ENCODE measurements at regions not wholly inside any gene's neighbourhood (a gene's known extent, or its start where the extent isn't known, plus 50 kb on each side); places are given as distances from the start of the nearest gene placed in this dataset.

DNA sequence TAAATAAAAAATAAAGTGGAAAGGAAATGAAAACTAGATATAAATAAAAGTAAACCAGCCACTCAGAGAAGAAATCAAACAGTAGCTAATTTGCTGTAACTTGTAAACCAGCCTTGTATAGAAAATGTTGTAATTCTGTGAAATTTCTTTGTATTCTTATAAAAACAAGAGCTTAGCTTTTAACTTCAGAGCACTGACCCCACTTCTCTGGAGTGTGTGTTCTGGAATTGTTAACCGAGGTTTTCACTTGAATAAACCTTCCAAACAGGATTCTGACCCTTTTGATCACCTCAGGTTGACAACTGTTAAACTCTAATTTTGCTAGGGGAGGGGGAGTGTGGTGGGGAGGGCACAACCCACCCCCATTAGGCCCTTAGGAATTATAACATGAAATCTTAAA lies 151.9 kb upstream of the TRIM24 start:
- TF ChIP-seq, protein P1, sequence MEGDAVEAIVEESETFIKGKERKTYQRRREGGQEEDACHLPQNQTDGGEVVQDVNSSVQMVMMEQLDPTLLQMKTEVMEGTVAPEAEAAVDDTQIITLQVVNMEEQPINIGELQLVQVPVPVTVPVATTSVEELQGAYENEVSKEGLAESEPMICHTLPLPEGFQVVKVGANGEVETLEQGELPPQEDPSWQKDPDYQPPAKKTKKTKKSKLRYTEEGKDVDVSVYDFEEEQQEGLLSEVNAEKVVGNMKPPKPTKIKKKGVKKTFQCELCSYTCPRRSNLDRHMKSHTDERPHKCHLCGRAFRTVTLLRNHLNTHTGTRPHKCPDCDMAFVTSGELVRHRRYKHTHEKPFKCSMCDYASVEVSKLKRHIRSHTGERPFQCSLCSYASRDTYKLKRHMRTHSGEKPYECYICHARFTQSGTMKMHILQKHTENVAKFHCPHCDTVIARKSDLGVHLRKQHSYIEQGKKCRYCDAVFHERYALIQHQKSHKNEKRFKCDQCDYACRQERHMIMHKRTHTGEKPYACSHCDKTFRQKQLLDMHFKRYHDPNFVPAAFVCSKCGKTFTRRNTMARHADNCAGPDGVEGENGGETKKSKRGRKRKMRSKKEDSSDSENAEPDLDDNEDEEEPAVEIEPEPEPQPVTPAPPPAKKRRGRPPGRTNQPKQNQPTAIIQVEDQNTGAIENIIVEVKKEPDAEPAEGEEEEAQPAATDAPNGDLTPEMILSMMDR (conservative IDR thresholded peaks at IDR 0.05; ENCODE audit: low read length): no peak
- no peak for TF ChIP-seq EZH2phosphoT487 (IDR thresholded peaks at IDR 0.05; ENCODE audit: borderline replicate concordance)
